Adrenal gland (tissue), 5 donors: ENCODE measurements at regions not wholly inside any gene's neighbourhood (a gene's known extent, or its start where the extent isn't known, plus 50 kb on each side); places are given as distances from the start of the nearest gene placed in this dataset.
"Not testable (repeated sequence)": the region's sequence is repeated elsewhere in the genome, so short reads cannot be mapped to it uniquely, and the experiment has no call there.

Experiments
- POLR2A ChIP-seq, 2 donors: fragments of 450-650 bp; IDR thresholded peaks; one replicate each; pipeline ENCODE4 v1.6.1; 2017; ENCODE audit warnings: antibody characterized with exemption in 2 of 2, mild to moderate bottlenecking in 2 of 2, moderate library complexity in 1 of 2
- TF ChIP-seq, protein P1 (sequence below), 6 experiments: fragments of 450-650 bp in 4 of 6; fragments of 200-600 bp in 2 of 6; sonication (generic) in 1 of 6; IDR thresholded peaks; 1 replicate in 5 of 6; 2 replicates in 1 of 6; pipeline versions ENCODE4 v1.5.1 to v1.8.0; 2016 to 2021; ENCODE audit warnings: antibody characterized with exemption in 6 of 6, mild to moderate bottlenecking in 2 of 6, moderate library complexity in 1 of 6
- donor health status: DM: no; HTN: no; CAD: no.

DNA sequence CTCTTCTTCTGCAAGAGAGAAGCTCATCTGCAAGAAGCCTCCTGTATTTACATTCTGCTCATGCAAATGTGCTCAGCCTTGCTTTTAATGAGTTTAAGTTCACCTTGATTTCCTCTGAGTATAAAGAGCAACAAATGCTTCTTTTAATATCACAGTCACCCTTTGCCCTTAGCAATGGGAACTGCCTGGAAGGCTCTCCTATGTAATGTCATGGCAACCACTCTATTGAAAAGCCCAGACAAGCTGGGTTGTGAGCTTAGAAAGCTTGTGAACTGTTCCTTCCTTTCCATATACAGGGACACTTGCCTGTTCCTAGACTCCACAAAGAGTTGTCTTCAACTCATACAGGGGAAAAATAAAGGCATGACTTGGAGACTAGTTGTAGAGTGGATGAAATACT lies 208.1 kb downstream of the ATP6V0E2 start:
- TF ChIP-seq, protein P1, sequence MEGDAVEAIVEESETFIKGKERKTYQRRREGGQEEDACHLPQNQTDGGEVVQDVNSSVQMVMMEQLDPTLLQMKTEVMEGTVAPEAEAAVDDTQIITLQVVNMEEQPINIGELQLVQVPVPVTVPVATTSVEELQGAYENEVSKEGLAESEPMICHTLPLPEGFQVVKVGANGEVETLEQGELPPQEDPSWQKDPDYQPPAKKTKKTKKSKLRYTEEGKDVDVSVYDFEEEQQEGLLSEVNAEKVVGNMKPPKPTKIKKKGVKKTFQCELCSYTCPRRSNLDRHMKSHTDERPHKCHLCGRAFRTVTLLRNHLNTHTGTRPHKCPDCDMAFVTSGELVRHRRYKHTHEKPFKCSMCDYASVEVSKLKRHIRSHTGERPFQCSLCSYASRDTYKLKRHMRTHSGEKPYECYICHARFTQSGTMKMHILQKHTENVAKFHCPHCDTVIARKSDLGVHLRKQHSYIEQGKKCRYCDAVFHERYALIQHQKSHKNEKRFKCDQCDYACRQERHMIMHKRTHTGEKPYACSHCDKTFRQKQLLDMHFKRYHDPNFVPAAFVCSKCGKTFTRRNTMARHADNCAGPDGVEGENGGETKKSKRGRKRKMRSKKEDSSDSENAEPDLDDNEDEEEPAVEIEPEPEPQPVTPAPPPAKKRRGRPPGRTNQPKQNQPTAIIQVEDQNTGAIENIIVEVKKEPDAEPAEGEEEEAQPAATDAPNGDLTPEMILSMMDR (IDR thresholded peaks at IDR 0.05): not testable (repeated sequence)
- TF ChIP-seq POLR2A (IDR thresholded peaks at IDR 0.05): not testable (repeated sequence)
